Astrocyte (in vitro differentiated cells and primary cell): ENCODE measurements at regions not wholly inside any gene's neighbourhood (a gene's known extent, or its start where the extent isn't known, plus 50 kb on each side); places are given as distances from the start of the nearest gene placed in this dataset.

Experiments used
- DNase-seq: peaks from one replicate; pipeline ENCODE4 v3.0.0-alpha.2; 2010; ENCODE audit warnings: low read depth
- FAIRE-seq: peaks from 2 replicates; lab custom pipeline; 2011; peaks lifted over from hg19 to GRCh38; lab: Jason Lieb, UNC
- H2AFZ ChIP-seq: 2 replicates; pipeline ENCODE4 v1.6.0; 2012; ENCODE audit warnings: low read depth, low read length, inconsistent platforms
- H3K27ac ChIP-seq: 2 replicates; pipeline ENCODE4 v1.5.1; 2011; ENCODE audit warnings: low read depth, low read length, inconsistent platforms
- H3K27me3 ChIP-seq: 2 replicates; pipeline ENCODE4 v1.6.0; 2011; ENCODE audit warnings: low read length, inconsistent platforms; ENCODE audit not compliant: insufficient read depth
- H3K36me3 ChIP-seq: 2 replicates; pipeline ENCODE4 v1.5.1; 2011; ENCODE audit warnings: low read length, inconsistent platforms; ENCODE audit not compliant: insufficient read depth
- H3K4me1 ChIP-seq: 2 replicates; pipeline ENCODE4 v1.5.1; 2011; ENCODE audit warnings: low read length, inconsistent platforms; ENCODE audit not compliant: insufficient read depth
- H3K4me2 ChIP-seq: 2 replicates; pipeline ENCODE4 v1.6.0; 2012; ENCODE audit warnings: low read length, inconsistent platforms
- H3K4me3 ChIP-seq: 2 replicates; pipeline ENCODE4 v1.5.1; 2011; ENCODE audit warnings: low read depth, mild to moderate bottlenecking, low read length, inconsistent platforms; ENCODE audit not compliant: insufficient read depth
- H3K79me2 ChIP-seq: 2 replicates; pipeline ENCODE4 v1.6.0; 2012; ENCODE audit warnings: mild to moderate bottlenecking, low read length, inconsistent platforms; ENCODE audit not compliant: insufficient read depth
- H3K9ac ChIP-seq: 2 replicates; pipeline ENCODE4 v1.6.0; 2012; ENCODE audit warnings: mild to moderate bottlenecking, low read length, inconsistent platforms
- H3K9me3 ChIP-seq: 2 replicates; pipeline ENCODE4 v1.5.1; 2012; ENCODE audit warnings: low read depth, mild to moderate bottlenecking, low read length, inconsistent platforms; ENCODE audit not compliant: insufficient read depth
- H4K20me1 ChIP-seq: 2 replicates; pipeline ENCODE4 v1.6.0; 2012; ENCODE audit warnings: low read length, inconsistent platforms; ENCODE audit not compliant: insufficient read depth
- H3K27ac Mint-ChIP-seq: one replicate; pipeline ENCODE4 v1.8.0; 2021; ENCODE audit warnings: mild to moderate bottlenecking, mixed read lengths; ENCODE audit not compliant: unreplicated experiment
- H3K27me3 Mint-ChIP-seq: one replicate; pipeline ENCODE4 v1.8.0; 2021; ENCODE audit warnings: low read depth, mixed read lengths; ENCODE audit not compliant: unreplicated experiment
- H3K36me3 Mint-ChIP-seq: one replicate; pipeline ENCODE4 v1.8.0; 2021; ENCODE audit warnings: low read depth, mixed read lengths; ENCODE audit not compliant: unreplicated experiment
- H3K4me1 Mint-ChIP-seq: one replicate; pipeline ENCODE4 v1.8.0; 2021; ENCODE audit warnings: low read depth, mixed read lengths; ENCODE audit not compliant: unreplicated experiment
- H3K4me3 Mint-ChIP-seq: one replicate; pipeline ENCODE4 v1.8.0; 2021; ENCODE audit warnings: mild to moderate bottlenecking, moderate library complexity, mixed read lengths; ENCODE audit not compliant: unreplicated experiment
- H3K9me3 Mint-ChIP-seq: one replicate; pipeline ENCODE4 v1.8.0; 2021; ENCODE audit warnings: mild to moderate bottlenecking, mixed read lengths; ENCODE audit not compliant: unreplicated experiment
- EZH2 ChIP-seq: IDR thresholded peaks from 2 replicates; pipeline ENCODE4 v1.6.1; 2012; ENCODE audit warnings: mild to moderate bottlenecking, low read length, inconsistent platforms; ENCODE audit not compliant: insufficient read depth
- TF ChIP-seq, protein P1 (sequence below): IDR thresholded peaks from 2 replicates; pipeline ENCODE4 v1.5.1; 2011; ENCODE audit warnings: low read depth, mild to moderate bottlenecking, inconsistent platforms, low read length, moderate library complexity; ENCODE audit not compliant: insufficient read depth

DNA sequence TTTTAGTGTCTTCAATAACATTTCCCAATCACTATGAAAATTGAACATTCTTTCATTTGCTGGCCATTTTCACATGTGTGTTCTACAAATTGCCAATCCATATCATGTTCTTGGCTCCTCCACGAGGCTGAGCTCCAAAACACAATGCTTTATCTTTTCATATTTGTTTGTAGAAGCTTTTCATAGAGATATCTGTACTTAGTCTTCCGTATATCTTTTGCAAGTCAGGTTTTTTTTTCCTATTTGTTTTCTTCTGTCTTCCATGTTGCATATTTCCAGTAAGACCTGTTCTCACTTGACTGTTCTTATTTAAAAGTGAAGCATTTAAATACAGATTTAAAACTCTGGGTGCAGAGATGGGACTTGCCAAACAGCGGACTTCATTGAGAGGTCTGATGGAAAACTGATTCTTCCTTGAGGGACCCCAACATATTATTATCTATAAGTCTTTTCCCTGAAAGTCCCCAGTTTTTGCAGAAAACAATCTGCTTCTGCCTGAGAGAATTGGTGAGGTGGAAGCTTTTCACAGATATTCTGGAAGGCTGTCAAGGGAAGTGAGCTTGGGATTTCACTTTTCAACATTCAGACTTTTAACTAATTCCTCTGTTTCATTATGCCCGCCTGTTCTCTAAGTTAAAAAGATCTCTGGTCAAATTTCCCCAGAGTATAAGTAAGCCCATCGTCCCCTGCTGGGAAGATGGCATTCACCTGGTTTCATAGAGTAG lies 77.8 kb upstream of the KCNMB2 start:
- H4K20me1 ChIP-seq: no peaks in the 10 kb centered on the region
- DNase-seq: no peak
- Mint-ChIP-seq H3K4me1 (peaks cover 5% of the 10 kb centered on the region), H3K27me3 (peaks cover 3% of the 10 kb centered on the region), H3K4me3 (no peak overlapping the region), H3K9me3 (no peaks in the 10 kb centered on the region), H3K36me3 (peaks cover 1% of the 10 kb centered on the region), H3K27ac (no peak overlapping the region)
- H3K9ac ChIP-seq: no peak overlapping the region
- no peak for FAIRE-seq
- no peak overlapping the region for H3K4me3 ChIP-seq
- no peaks in the 10 kb centered on the region for H3K79me2 ChIP-seq
- peaks cover 6% of the 10 kb centered on the region for H3K4me1 ChIP-seq
- no peak overlapping the region for H3K27ac ChIP-seq
- H3K36me3 ChIP-seq: no peaks in the 10 kb centered on the region
- H2AFZ ChIP-seq: no peak overlapping the region
- TF ChIP-seq, protein P1, sequence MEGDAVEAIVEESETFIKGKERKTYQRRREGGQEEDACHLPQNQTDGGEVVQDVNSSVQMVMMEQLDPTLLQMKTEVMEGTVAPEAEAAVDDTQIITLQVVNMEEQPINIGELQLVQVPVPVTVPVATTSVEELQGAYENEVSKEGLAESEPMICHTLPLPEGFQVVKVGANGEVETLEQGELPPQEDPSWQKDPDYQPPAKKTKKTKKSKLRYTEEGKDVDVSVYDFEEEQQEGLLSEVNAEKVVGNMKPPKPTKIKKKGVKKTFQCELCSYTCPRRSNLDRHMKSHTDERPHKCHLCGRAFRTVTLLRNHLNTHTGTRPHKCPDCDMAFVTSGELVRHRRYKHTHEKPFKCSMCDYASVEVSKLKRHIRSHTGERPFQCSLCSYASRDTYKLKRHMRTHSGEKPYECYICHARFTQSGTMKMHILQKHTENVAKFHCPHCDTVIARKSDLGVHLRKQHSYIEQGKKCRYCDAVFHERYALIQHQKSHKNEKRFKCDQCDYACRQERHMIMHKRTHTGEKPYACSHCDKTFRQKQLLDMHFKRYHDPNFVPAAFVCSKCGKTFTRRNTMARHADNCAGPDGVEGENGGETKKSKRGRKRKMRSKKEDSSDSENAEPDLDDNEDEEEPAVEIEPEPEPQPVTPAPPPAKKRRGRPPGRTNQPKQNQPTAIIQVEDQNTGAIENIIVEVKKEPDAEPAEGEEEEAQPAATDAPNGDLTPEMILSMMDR: no peak
- TF ChIP-seq EZH2: no peak
- no peaks in the 10 kb centered on the region for H3K27me3 ChIP-seq
- no peaks in the 10 kb centered on the region for H3K9me3 ChIP-seq
- H3K4me2 ChIP-seq: no peak overlapping the region

DNA sequence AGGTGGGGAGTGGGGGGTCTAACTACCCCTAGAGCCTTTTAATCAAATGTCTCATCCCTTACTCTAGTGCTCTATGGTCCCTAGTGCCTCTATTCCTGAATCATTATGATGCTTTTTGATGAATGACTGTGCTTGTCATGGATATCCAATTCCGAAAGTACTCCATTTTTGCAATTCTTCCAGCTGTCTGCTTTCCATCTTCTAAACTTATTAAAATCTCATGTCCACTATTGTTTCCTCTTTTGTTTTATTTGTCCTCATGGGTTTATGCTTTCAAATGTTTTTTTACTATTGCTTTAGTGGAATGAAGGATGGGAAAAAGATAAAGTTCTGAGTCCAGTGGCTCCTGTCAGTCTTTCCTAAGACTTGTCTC lies 77.2 kb upstream of the KCNMB2 start:
- no peak overlapping the region for H3K27ac ChIP-seq
- H3K9me3 ChIP-seq: no peaks in the 10 kb centered on the region
- H3K27ac Mint-ChIP-seq: no peak overlapping the region
- H2AFZ ChIP-seq: no peak overlapping the region
- no peaks in the 10 kb centered on the region for H3K79me2 ChIP-seq
- no peak overlapping the region for H3K4me3 ChIP-seq
- no peak for TF ChIP-seq EZH2
- TF ChIP-seq, protein P1: no peak
- peaks cover 6% of the 10 kb centered on the region for H3K4me1 ChIP-seq
- peaks cover 5% of the 10 kb centered on the region for H3K4me1 Mint-ChIP-seq
- H4K20me1 ChIP-seq: no peaks in the 10 kb centered on the region
- peaks cover 1% of the 10 kb centered on the region for H3K36me3 Mint-ChIP-seq
- no peak overlapping the region for H3K4me3 Mint-ChIP-seq
- H3K4me2 ChIP-seq: no peak overlapping the region
- no peaks in the 10 kb centered on the region for H3K36me3 ChIP-seq
- no peaks in the 10 kb centered on the region for H3K27me3 ChIP-seq
- H3K9ac ChIP-seq: no peak overlapping the region
- DNase-seq (no peak), FAIRE-seq (no peak)
- peaks cover 3% of the 10 kb centered on the region for H3K27me3 Mint-ChIP-seq
- no peaks in the 10 kb centered on the region for H3K9me3 Mint-ChIP-seq
